ENCODE measurements at regions not wholly inside any gene's neighbourhood (a gene's known extent, or its start where the extent isn't known, plus 50 kb on each side); places are given as distances from the start of the nearest gene placed in this dataset.
"Not testable (repeated sequence)": the region's sequence is repeated elsewhere in the genome, so short reads cannot be mapped to it uniquely, and the experiment has no call there.

DNA sequence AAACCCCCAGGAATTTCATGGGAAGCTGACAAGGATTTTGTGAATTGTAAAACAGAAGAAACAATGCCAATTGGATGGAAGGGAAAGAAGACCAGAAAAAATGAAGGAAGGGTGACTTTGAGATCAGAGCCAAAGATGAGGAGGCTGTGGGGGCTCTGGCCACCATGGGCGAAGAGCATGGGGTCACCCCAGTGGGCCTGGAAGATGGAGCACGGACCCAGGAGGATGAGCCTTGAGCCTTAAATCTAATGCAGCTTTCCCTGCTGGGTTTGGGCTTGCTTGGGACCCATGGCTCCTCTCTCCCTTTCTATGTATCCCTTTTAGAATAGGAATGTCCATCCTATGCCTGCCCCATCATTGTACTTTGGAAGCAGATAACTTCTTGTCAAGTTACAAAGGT is 322.2 kb downstream of the TMEM121 start:
- no peak for DNase-seq

- no peak for DNase-seq
These were observed 323.7 kb downstream of the TMEM121 start for GRCh38 chr14:105849933-105850626.

DNA sequence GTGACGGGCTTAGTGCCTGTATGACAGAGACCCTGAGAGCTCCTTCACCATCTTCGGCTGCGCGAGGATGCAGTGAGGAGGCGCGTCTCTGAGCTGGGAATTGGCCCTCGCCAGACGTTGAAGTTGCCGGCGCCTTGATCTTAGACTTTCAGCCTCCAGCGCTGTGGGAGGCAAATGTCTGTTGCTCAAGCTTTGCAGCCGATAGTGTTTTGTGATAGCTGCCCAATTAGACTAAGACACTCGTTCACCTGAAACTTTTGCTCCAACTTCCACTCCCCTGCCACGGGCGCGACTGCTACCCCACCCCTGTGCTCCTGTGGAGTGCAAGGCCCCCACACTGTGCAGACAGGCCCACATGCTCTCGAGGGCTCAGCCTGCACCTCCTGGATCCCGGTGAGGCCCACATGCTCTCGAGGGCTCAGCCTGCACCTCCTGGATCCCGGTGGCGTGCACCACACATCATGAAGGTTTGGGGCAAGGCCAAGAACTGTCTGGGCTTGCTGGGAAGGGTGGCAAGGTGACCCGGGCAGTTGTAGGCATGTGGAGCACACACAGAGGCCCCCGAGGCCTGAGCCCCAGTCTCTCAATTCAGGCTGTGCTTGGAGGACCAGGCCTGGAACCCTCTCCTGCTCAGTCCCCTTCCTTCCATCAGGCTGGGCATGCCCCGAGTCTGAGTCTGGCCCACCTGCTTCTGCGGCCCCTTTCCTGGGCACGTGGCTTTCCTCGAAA is 324.6 kb downstream of the TMEM121 start:
- no peak for DNase-seq

GRCh38 chr14:105851716-105852377 is 325.5 kb downstream of the TMEM121 start:
- DNase-seq, result no peak

DNA sequence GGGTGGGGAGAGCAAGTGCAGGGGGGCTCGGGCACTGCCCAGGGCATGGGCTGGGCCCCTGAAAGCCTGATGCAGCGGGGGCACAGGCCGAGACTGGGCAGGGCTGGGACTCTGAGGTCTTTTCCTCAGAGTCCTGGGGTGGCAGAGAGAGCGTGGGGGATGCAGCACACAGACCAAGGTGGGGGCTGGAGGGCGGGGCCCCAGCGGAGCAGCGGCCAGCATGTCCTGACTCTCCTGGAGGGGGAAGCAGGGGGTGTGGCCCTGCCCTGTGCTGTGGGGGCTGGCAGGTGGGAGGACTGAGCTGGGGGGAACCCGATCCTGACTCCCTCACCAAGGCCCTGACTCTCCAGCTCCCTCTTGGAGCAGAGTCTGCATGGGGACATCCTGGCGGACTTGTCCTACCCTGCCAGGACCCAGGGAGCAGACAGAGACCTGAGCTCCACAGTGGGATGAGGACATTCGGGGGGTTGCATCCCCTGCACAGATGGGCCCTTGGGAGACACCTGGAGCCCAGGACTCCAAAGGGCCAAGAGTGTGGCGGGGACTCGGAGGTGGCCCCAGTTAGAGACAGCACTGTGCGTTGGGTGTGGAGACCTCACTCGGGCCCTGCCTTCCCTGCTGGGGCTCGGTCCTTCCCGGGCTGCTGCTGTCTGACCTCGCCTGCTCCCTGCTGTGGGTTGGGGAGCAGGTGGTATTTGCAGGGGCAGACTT is 326.1 kb downstream of the TMEM121 start:
- DNase-seq, result no peak

DNA sequence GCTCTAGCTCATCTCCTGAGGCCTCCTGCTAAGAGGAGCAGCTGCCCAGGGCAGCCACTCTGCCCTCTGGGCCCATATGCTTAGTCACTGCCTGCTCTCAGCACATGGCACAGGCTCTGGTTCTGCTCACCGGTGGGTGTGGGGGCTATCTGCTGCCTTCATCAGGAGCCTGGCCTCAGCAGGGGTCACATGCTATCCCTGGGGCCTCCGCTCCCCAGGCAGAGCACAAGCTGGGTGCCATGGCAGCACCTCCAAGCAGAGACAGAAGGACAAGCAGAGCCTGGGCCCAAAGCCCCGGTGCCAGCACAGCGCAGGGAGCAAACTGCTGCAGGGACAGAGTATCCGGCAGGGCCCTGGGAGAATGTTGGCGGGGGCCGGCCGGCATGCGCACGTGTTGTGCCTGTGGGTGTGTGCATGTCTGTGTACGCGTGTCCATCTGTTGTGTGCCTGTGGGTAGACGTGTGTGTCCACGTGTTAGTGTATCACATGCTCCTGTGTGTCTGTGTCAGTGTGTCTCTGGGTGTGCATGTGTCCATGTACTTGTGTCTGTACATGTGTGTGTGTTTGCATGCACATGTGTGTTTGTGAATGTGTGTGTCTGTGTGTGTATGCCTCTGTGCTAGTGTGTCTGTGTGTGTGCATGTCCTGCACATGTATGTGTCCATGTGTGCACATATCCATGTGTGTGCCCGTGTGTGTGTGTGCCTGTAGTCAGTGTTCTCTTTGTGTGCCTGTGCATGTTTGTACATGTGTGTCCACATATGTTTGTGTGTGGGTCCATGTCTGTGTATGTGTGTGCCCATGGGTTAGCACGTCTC is 326.9 kb downstream of the TMEM121 start:
- DNase-seq, result no peak

- DNase-seq, result no peak
These were observed 327.7 kb downstream of the TMEM121 start for GRCh38 chr14:105853907-105854599.

GRCh38 chr14:105854600-105855245 is 328.3 kb downstream of the TMEM121 start:
- no peak for DNase-seq

DNA sequence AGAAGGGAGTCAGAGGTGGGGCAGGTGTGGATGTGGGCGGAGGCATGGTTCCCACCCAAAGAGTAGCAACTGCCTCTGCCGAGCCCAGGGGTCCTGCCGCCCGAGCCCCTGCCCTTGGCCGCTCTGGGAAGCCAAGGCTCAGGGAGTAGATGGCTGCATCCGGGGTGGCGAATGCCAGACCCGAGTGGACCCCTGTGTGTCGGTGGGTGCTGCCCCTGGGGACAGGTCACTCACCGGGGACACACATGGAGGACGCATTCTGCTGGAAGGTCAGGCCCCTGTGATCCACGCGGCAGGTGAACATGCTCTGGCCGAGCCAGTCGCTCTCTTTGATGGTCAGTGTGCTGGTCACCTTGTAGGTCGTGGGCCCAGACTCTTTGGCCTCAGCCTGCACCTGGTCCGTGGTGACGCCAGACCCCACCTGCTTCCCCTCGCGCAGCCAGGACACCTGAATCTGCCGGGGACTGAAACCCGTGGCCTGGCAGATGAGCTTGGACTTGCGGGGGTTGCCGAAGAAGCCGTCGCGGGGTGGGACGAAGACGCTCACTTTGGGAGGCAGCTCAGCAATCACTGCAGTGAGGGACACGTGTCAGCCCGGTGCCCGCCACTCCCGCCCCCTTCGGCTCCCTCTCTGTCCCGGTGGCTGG is 329.0 kb downstream of the TMEM121 start:
- no peak for DNase-seq

DNA sequence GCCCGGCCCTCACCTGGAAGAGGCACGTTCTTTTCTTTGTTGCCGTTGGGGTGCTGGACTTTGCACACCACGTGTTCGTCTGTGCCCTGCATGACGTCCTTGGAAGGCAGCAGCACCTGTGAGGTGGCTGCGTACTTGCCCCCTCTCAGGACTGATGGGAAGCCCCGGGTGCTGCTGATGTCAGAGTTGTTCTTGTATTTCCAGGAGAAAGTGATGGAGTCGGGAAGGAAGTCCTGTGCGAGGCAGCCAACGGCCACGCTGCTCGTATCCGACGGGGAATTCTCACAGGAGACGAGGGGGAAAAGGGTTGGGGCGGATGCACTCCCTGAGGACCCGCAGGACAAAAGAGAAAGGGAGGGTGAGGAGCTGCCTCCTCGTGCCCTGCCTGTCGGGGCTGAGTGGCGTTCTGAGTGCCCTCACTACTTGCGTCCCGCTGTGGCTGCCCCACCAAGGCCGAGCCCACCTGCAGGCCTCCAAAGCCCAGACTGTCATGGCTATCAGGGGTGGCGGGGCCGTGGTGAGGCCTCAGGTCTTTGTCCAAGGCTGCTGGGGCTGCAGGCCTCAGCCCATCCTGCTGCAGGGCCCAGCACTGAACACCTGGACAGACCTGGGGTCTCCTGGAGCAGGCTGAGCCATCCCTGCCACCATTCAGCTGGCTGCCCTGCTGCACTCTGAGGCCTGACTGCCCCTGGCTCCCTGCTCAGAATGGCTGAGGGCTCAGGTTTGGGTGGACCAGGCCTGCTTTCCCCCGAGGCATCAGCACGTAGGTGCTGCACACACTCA is 329.7 kb downstream of the TMEM121 start:
- no peak for DNase-seq

- DNase-seq, result no peak
These were observed 330.4 kb downstream of the TMEM121 start for GRCh38 chr14:105856676-105857219.

DNA sequence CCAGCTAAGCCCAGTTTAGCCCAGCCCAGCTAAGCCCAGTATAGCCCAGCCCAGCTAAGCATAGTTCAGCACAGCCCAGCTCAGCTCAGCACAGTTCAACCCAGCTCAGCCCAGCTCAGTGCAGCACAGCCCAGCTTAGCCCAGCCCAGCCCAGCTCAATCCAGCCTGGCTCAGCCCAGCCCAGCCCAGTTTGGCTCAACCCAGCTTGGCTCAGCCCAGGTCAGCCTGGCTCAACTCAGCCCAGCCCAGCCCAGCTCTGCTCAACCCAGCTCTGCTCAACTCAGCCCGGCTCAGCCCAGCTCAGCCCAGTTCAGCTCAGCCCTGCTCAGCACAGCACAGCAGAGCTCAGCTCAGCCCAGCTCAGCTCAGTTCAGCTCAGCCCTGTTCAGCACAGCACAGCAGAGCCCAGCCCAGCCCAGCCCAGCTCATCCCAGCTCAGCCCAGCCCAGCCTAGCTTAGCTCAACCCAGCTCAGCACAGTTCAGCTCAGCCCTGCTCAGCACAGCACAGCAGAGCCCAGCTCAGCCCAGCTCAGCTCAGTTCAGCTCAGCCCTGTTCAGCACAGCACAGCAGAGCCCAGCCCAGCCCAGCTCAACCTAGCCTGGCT is 330.9 kb downstream of the TMEM121 start:
- DNase-seq, result no peak

DNA sequence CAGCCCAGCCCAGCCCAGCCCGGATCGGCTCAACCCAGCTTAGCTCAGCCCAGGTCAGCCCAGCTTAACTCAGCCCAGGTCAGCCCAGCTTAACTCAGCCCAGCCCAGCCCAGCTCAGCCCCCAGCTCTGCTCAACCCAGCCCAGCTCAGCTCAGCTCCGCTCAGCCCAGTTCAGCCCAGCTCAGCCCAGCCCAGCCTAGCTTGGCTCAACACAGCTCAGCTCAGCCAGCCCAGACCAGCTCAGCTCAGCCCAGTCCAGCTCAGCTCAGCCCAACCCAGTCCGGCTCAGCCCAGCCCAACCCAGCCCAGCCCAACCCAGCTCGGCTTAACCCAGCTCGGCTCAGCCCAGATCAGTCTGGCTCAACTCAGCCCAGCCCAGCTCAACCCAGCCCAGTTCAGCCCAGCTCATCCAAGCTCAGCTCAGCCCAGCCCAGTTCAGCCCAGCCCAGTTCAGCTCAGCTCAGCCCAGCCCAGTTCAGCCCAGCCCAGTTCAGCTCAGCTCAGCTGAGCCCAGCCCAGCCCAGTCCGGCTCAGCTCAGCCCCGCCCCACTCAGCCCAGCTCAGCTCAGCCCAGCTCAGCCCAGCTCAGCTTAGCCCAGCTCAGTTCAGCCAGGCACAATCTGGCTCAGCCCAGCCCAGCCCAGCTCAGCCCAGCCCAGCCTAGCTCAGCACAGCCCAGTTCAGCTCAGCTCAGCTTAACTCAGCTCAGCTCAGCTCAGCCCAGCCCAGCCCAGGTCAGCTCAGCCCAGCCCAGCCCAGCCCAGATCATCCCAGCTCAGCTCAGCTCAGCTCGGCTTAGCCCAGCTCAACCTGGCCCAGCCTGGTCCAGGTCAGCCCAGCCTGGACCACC is 331.7 kb downstream of the TMEM121 start:
- DNase-seq, result no peak

- DNase-seq, result no peak
These were observed 332.3 kb downstream of the TMEM121 start for GRCh38 chr14:105858676-105859025.

DNA sequence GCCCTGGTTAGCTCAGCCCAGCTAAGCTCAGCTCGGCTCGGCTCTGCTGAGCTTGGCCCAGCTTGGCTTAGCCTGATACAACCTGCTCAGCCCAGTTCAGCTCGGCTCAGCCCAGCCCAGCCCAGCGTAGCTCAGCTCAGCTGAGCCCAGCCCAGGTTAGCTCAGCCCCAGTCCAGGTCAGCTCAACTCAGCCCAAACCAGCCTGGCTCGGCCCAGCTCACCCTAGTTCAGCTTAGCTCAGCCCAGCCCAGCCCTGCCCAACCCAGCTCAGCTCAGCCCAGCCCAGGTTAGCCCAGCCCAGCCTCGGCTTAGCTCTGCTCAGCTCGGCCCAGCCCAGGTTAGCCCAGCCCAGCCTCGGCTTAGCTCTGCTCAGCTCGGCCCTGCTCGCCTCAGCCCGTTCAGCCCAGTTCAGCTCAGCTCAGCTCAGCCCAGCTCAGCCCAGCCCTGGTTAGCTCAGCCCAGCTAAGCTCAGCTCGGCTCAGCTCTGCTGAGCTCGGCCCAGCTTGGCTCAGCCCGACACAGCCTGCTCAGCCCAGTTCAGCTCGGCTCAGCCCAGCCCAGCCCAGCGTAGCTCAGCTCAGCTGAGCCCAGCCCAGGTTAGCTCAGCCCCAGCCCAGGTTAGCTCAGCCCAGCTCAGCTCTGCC is 332.8 kb downstream of the TMEM121 start:
- DNase-seq, result not testable (repeated sequence)

DNA sequence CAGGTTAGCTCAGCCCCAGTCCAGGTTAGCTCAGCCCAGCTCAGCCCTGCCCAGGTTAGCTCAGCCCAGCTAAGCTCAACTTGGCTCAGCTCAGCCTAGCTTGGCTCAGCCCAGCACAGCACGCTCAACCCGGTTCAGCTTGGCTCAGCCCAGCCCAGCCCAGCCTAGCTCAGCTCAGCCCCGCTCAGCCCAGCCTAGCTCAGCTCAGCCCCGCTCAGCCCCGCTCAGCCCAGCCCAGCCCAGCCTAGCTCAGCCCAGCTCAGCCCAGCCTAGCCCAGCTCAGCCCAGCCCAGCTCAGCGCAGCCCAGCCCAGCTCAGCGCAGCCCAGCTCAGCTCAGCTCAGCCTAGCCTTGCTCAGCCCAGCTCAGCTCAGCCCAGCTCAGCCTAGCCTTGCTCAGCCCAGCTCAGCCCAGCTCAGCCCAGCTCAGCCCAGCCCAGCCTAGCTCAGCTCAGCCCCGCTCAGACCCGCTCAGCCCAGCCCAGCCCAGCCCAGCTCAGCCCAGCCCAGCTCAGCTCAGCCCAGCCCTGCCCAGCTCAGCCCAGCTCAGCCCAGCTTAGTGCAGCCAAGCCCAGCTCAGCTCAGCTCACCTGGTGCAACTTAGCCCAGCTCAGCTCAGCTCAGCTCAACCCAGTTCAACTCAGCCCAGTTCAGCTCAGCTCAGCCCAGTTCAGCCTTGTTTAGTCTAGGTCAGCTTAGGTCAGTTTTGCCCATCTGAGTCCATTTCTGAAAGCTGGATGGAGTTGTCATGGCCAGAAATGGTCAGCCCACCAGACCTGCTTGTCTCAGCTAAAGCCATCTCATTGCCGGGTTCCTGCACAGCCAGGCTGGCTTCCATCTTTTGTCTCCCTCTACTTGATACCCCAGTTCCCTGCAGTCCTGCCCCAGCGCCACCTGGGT is 333.6 kb downstream of the TMEM121 start:
- no peak for DNase-seq
